Natural killer cell (primary cell): ENCODE measurements at regions not wholly inside any gene's neighbourhood (a gene's known extent, or its start where the extent isn't known, plus 50 kb on each side); places are given as distances from the start of the nearest gene placed in this dataset.

ENCODE experiments used
- ATAC-seq, 3 donors: fragments of 150-1000 bp in 2 of 3; fragments of 200-7000 bp in 1 of 3; cut with Tn5 transposase; 1 replicate in 1 of 3; 2 replicates in 2 of 3; pipeline ENCODE4 v1.10.0; 2021; ENCODE audit warnings: mild to moderate bottlenecking in 2 of 3, moderate library complexity in 2 of 3
- DNase-seq, 2 donors: peaks; one replicate each; pipeline versions ENCODE4 v3.0.0 to v3.0.0-alpha.2; 2013 to 2021; ENCODE audit warnings: mixed read lengths in 1 of 2
- H3K27ac ChIP-seq: one replicate; pipeline ENCODE4 v1.5.1; 2013; ENCODE audit warnings: mild to moderate bottlenecking, low read length
- H3K27me3 ChIP-seq: one replicate; pipeline ENCODE4 v1.6.1; 2013; ENCODE audit warnings: low read length; ENCODE audit not compliant: control insufficient read depth, insufficient read depth
- H3K36me3 ChIP-seq: one replicate; pipeline ENCODE4 v1.6.1; 2013; ENCODE audit warnings: low read length; ENCODE audit not compliant: control insufficient read depth, insufficient read depth
- H3K4me1 ChIP-seq: one replicate; pipeline ENCODE4 v1.6.1; 2013; ENCODE audit warnings: low read length; ENCODE audit not compliant: control insufficient read depth, insufficient read depth
- H3K4me3 ChIP-seq: one replicate; pipeline ENCODE4 v1.5.1; 2013; ENCODE audit warnings: low read length
- H3K9me3 ChIP-seq: one replicate; pipeline ENCODE4 v1.6.1; 2013; ENCODE audit warnings: low read length; ENCODE audit not compliant: control insufficient read depth, insufficient read depth
- H3K27ac Mint-ChIP-seq, 2 donors: one replicate each; pipeline ENCODE4 v1.8.0; 2022; ENCODE audit warnings: mild to moderate bottlenecking in 2 of 2, mixed read lengths in 2 of 2, moderate library complexity in 1 of 2
- H3K27me3 Mint-ChIP-seq, 2 donors: one replicate each; pipeline ENCODE4 v1.8.0; 2022; ENCODE audit warnings: low read depth in 2 of 2, mixed read lengths in 2 of 2
- H3K36me3 Mint-ChIP-seq: one replicate; pipeline ENCODE4 v1.8.0; 2022; ENCODE audit warnings: mixed read lengths
- H3K4me1 Mint-ChIP-seq, 2 donors: one replicate each; pipeline ENCODE4 v1.8.0; 2022; ENCODE audit warnings: mixed read lengths in 2 of 2
- H3K4me3 Mint-ChIP-seq: one replicate; pipeline ENCODE4 v1.8.0; 2022; ENCODE audit warnings: mild to moderate bottlenecking, moderate library complexity, mixed read lengths
- H3K9me3 Mint-ChIP-seq, 2 donors: one replicate each; pipeline ENCODE4 v1.8.0; 2022; ENCODE audit warnings: mixed read lengths in 2 of 2
- WGBS: methylation state at CpG from one replicate; pipeline ENCODE4 v1.1.7; 2013; ENCODE audit warnings: missing lambda C conversion rate; ENCODE audit not compliant: insufficient coverage; 5-methylcytosine and 5-hydroxymethylcytosine counted together
- intact Hi-C: fragments of 100-400 bp; cut with micrococcal nuclease; formaldehyde crosslinking; loops from one replicate; pipeline ENCODE4 v1.14.2; 2022
- TF ChIP-seq, protein P1 (sequence below): fragments of 200-600 bp; IDR thresholded peaks from one replicate; pipeline ENCODE4 v1.8.0; 2022; ENCODE audit warnings: antibody characterized with exemption

DNA sequence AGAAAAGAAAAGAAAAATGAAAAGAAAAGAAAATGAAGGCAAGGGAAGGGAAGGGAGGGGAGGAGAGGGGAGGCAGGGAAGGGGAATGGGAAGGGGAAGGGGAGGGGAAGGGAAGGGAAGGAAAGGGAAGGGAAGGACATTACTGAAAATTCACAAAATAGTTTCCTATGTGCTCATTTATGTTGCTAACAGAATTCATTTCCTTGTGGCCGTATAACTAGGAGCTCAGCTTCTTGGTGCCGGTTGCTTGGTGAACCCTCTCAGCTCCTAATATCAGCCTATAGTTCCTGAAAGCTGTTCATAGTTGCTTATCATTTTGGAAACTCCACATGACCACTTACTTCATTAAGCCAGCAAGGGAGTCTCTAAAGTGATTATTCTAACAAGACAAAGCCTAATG lies 379.8 kb upstream of the TMEFF2 start:
- H3K36me3 ChIP-seq, result no peaks in the 10 kb centered on the region
- Mint-ChIP-seq H3K4me1 (no peaks in the 10 kb centered on the region), H3K9me3 (peaks cover 8 to 13% of the 10 kb centered on the region in 2 donors)

GRCh38 chr2:192571636-192572035 lies 376.9 kb upstream of the TMEFF2 start:
- Histone ChIP-seq H3K36me3 (no peaks in the 10 kb centered on the region), H3K27me3 (no peaks in the 10 kb centered on the region), H3K9me3 (no peaks in the 10 kb centered on the region), H3K4me3 (no peak overlapping the region), H3K4me1 (no peaks in the 10 kb centered on the region), H3K27ac (no peak overlapping the region)
- H3K27ac Mint-ChIP-seq, result no peak overlapping the region
- H3K4me3 Mint-ChIP-seq, result no peak overlapping the region
- no peak for ATAC-seq
- H3K4me1 Mint-ChIP-seq, result no peaks in the 10 kb centered on the region
- peaks cover 6 to 10% of the 10 kb centered on the region in 2 donors for H3K9me3 Mint-ChIP-seq
- H3K36me3 Mint-ChIP-seq, result no peaks in the 10 kb centered on the region
- 83% methylated on average over 2 of the region's 2 CpGs for WGBS
- no peak for DNase-seq
- H3K27me3 Mint-ChIP-seq, result no peaks in the 10 kb centered on the region
- intact Hi-C loops, result no loop called here
- TF ChIP-seq, protein P1, sequence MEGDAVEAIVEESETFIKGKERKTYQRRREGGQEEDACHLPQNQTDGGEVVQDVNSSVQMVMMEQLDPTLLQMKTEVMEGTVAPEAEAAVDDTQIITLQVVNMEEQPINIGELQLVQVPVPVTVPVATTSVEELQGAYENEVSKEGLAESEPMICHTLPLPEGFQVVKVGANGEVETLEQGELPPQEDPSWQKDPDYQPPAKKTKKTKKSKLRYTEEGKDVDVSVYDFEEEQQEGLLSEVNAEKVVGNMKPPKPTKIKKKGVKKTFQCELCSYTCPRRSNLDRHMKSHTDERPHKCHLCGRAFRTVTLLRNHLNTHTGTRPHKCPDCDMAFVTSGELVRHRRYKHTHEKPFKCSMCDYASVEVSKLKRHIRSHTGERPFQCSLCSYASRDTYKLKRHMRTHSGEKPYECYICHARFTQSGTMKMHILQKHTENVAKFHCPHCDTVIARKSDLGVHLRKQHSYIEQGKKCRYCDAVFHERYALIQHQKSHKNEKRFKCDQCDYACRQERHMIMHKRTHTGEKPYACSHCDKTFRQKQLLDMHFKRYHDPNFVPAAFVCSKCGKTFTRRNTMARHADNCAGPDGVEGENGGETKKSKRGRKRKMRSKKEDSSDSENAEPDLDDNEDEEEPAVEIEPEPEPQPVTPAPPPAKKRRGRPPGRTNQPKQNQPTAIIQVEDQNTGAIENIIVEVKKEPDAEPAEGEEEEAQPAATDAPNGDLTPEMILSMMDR, result no peak

More for the DNA sequence above, 379.8 kb upstream of the TMEFF2 start:
- Histone ChIP-seq H3K4me3 (no peak overlapping the region), H3K27me3 (no peaks in the 10 kb centered on the region), H3K27ac (no peak overlapping the region), H3K9me3 (no peaks in the 10 kb centered on the region), H3K4me1 (no peaks in the 10 kb centered on the region)
- no peak for ATAC-seq
- TF ChIP-seq, protein P1, result no peak
- Mint-ChIP-seq H3K36me3 (no peaks in the 10 kb centered on the region), H3K4me3 (no peak overlapping the region), H3K27ac (no peak overlapping the region), H3K27me3 (no peaks in the 10 kb centered on the region)
- intact Hi-C loops, result no loop called here
- WGBS, result 98% methylated on average over 2 of the region's 2 CpGs
- DNase-seq, result no peak

- no peaks in the 10 kb centered on the region for H3K4me1 Mint-ChIP-seq
- no peaks in the 10 kb centered on the region for H3K36me3 ChIP-seq
- TF ChIP-seq, protein P1, result no peak
- no peaks in the 10 kb centered on the region for H3K9me3 ChIP-seq
- H3K4me3 Mint-ChIP-seq, result no peak overlapping the region
- no peaks in the 10 kb centered on the region for H3K36me3 Mint-ChIP-seq
- H3K27me3 Mint-ChIP-seq, result no peaks in the 10 kb centered on the region
- H3K27ac ChIP-seq, result no peak overlapping the region
- H3K4me1 ChIP-seq, result no peaks in the 10 kb centered on the region
- no peaks in the 10 kb centered on the region for H3K27me3 ChIP-seq
- no peak overlapping the region for H3K4me3 ChIP-seq
- 67% methylated on average over 1 of the region's 1 CpG for WGBS
- intact Hi-C loops, result no loop called here
- ATAC-seq (no peak), DNase-seq (no peak)
- H3K9me3 Mint-ChIP-seq, result peaks cover 4 to 8% of the 10 kb centered on the region in 2 donors
- no peak overlapping the region for H3K27ac Mint-ChIP-seq
Measured at GRCh38 chr2:192570788-192571187, 376.1 kb upstream of the TMEFF2 start.

DNA sequence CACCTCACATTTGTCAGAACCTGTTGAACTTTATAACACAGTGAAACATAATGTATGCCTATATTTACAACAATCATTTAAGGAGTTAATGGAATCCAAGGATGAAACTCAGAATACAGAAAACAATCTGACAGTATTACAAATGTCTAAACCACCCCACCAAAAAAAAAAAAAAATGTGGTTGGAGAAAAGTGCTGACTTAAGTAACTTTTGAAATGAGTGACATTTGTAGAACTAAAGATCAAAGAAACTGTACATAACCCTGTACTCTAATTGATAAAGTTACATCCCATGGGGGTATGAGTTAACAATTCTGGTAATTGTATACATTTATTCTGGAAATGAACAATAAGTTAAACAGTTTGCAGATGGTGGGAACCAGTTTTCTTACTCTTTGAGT lies 372.1 kb upstream of the TMEFF2 start:
- no peak overlapping the region for H3K4me3 Mint-ChIP-seq
- no peaks in the 10 kb centered on the region for H3K36me3 Mint-ChIP-seq
- no peaks in the 10 kb centered on the region for H3K27me3 ChIP-seq
- intact Hi-C loops, result no loop called here
- no peak overlapping the region for H3K27ac Mint-ChIP-seq
- H3K4me1 ChIP-seq, result no peaks in the 10 kb centered on the region
- no peaks in the 10 kb centered on the region for H3K36me3 ChIP-seq
- H3K4me3 ChIP-seq, result no peak overlapping the region
- ATAC-seq, result no peak
- H3K27ac ChIP-seq, result no peak overlapping the region
- H3K4me1 Mint-ChIP-seq, result no peaks in the 10 kb centered on the region
- peaks cover 6 to 8% of the 10 kb centered on the region in 2 donors for H3K9me3 Mint-ChIP-seq
- DNase-seq, result no peak
- H3K9me3 ChIP-seq, result no peaks in the 10 kb centered on the region
- H3K27me3 Mint-ChIP-seq, result no peaks in the 10 kb centered on the region
- TF ChIP-seq, protein P1, result no peak
